ENCODE measurements at regions not wholly inside any gene's neighbourhood (a gene's known extent, or its start where the extent isn't known, plus 50 kb on each side); places are given as distances from the start of the nearest gene placed in this dataset.

GRCh38 chr10:44293306-44293778, 91.6 kb downstream of the CXCL12 start:
- no TSS peak for BruUV-seq (replicated peaks)
- H3K4me2 ChIP-seq, result no peak overlapping the region
- H3K79me2 ChIP-seq (ENCODE audit: low read depth), result no peaks in the 10 kb centered on the region
- H3K9me3 ChIP-seq (ENCODE audit: insufficient read depth, low read depth), result no peaks in the 10 kb centered on the region
- TF ChIP-seq EZH2 (IDR thresholded peaks at IDR 0.05; ENCODE audit: low read depth) (no peak), CTCF (conservative IDR thresholded peaks at IDR 0.05) (no peak)
- no peak for DNase-seq
- H2AFZ ChIP-seq, result no peak overlapping the region
- no peak overlapping the region for H3K27ac ChIP-seq
- H3K4me1 ChIP-seq (replicated peaks; ENCODE audit: insufficient read depth), result no peaks in the 10 kb centered on the region
- H3K9me2 ChIP-seq (ENCODE audit: insufficient read depth), result no peaks in the 10 kb centered on the region
- POLR2A ChIA-PET (ENCODE audit: unreplicated experiment), result no interaction called here
- H3K27me3 ChIP-seq (ENCODE audit: insufficient read depth, low read depth), result peaks cover 18% of the 10 kb centered on the region
- H3F3A ChIP-seq (ENCODE audit: insufficient read depth, low read depth), result no peaks in the 10 kb centered on the region
- intact Hi-C loops (cut with micrococcal nuclease; ENCODE audit: unreplicated experiment), result no loop called here
- H3K36me3 ChIP-seq (ENCODE audit: low read depth), result no peaks in the 10 kb centered on the region
- H3K4me3 ChIP-seq, result no peak overlapping the region
- no peaks in the 10 kb centered on the region for H4K20me1 ChIP-seq (ENCODE audit: insufficient read depth)
- CTCF ChIA-PET, result no interaction called here

GRCh38 chr10:44292390-44293002, 92.4 kb downstream of the CXCL12 start:
- Histone ChIP-seq H3K79me2 (ENCODE audit: low read depth) (no peaks in the 10 kb centered on the region), H3F3A (ENCODE audit: insufficient read depth, low read depth) (no peaks in the 10 kb centered on the region), H2AFZ (no peak overlapping the region), H3K27ac (no peak overlapping the region), H3K4me1 (replicated peaks; ENCODE audit: insufficient read depth) (no peaks in the 10 kb centered on the region), H3K4me2 (no peak overlapping the region), H3K9me2 (ENCODE audit: insufficient read depth) (no peaks in the 10 kb centered on the region), H3K27me3 (ENCODE audit: insufficient read depth, low read depth) (peaks cover 18% of the 10 kb centered on the region), H3K9me3 (ENCODE audit: insufficient read depth, low read depth) (no peaks in the 10 kb centered on the region), H4K20me1 (ENCODE audit: insufficient read depth) (no peaks in the 10 kb centered on the region), H3K4me3 (no peak overlapping the region), H3K36me3 (ENCODE audit: low read depth) (no peaks in the 10 kb centered on the region)
- CTCF ChIA-PET, result no interaction called here
- POLR2A ChIA-PET (ENCODE audit: unreplicated experiment), result no interaction called here
- no peak for TF ChIP-seq CTCF (conservative IDR thresholded peaks at IDR 0.05)
- TF ChIP-seq EZH2 (IDR thresholded peaks at IDR 0.05; ENCODE audit: low read depth), result no peak
- no TSS peak for BruUV-seq (replicated peaks)
- intact Hi-C loops (cut with micrococcal nuclease; ENCODE audit: unreplicated experiment), result no loop called here
- no peak for DNase-seq

- peaks cover 18% of the 10 kb centered on the region for H3K27me3 ChIP-seq (ENCODE audit: insufficient read depth, low read depth)
- no peaks in the 10 kb centered on the region for H3K9me3 ChIP-seq (ENCODE audit: insufficient read depth, low read depth)
- ChIA-PET CTCF (no interaction called here), POLR2A (ENCODE audit: unreplicated experiment) (no interaction called here)
- H3K27ac ChIP-seq, result no peak overlapping the region
- no peaks in the 10 kb centered on the region for H3F3A ChIP-seq (ENCODE audit: insufficient read depth, low read depth)
- H3K79me2 ChIP-seq (ENCODE audit: low read depth), result no peaks in the 10 kb centered on the region
- H3K4me2 ChIP-seq, result no peak overlapping the region
- BruUV-seq (replicated peaks), result no TSS peak
- no peaks in the 10 kb centered on the region for H3K4me1 ChIP-seq (replicated peaks; ENCODE audit: insufficient read depth)
- no peaks in the 10 kb centered on the region for H3K36me3 ChIP-seq (ENCODE audit: low read depth)
- intact Hi-C loops (cut with micrococcal nuclease; ENCODE audit: unreplicated experiment), result no loop called here
- H3K4me3 ChIP-seq, result no peak overlapping the region
- no peak for DNase-seq
- H2AFZ ChIP-seq, result no peak overlapping the region
- TF ChIP-seq CTCF (conservative IDR thresholded peaks at IDR 0.05) (no peak), EZH2 (IDR thresholded peaks at IDR 0.05; ENCODE audit: low read depth) (no peak)
- no peaks in the 10 kb centered on the region for H4K20me1 ChIP-seq (ENCODE audit: insufficient read depth)
- H3K9me2 ChIP-seq (ENCODE audit: insufficient read depth), result no peaks in the 10 kb centered on the region
These were observed 93.8 kb downstream of the CXCL12 start for GRCh38 chr10:44291091-44291490.

All from PC-9 (cell line).